GM10248 (cell line): ENCODE measurements at regions not wholly inside any gene's neighbourhood (a gene's known extent, or its start where the extent isn't known, plus 50 kb on each side); places are given as distances from the start of the nearest gene placed in this dataset.

Source experiments
- CTCF ChIA-PET: fragments of 300-600 bp; sonication (Branson Sonifier 250); formaldehyde crosslinking; extraction: SDS; loops from one replicate; lab custom pipeline; 2021; ENCODE audit warnings: antibody characterized with exemption; lab: Yijun Ruan, JAX
- POLR2A ChIA-PET: fragments of 350-650 bp; sonication (Branson Sonifier 250); formaldehyde crosslinking; extraction: SDS; loops from one replicate; lab custom pipeline; 2020; ENCODE audit warnings: antibody characterized with exemption; lab: Yijun Ruan, JAX
- DNase-seq: peaks from one replicate; pipeline ENCODE4 v3.0.0; 2012; ENCODE audit errors: extremely low spot score
- CTCF ChIP-seq: IDR thresholded peaks from 2 replicates; pipeline ENCODE4 v1.5.1; 2012; ENCODE audit warnings: mild to moderate bottlenecking, low read depth; ENCODE audit errors: extremely low read depth, missing control alignments, control extremely low read depth

- ChIA-PET CTCF (no interaction called here), POLR2A (no interaction called here)
- no peak for DNase-seq
- TF ChIP-seq CTCF, result no peak
These were observed 57.9 kb downstream of the DNAJB9 start for GRCh38 chr7:108627476-108628051.

GRCh38 chr7:108628678-108629077, 59.0 kb downstream of the DNAJB9 start:
- no peak for TF ChIP-seq CTCF
- ChIA-PET CTCF (no interaction called here), POLR2A (no interaction called here)
- no peak for DNase-seq

GRCh38 chr7:108629651-108630400, 60.2 kb downstream of the DNAJB9 start:
- ChIA-PET POLR2A (no interaction called here), CTCF (interaction anchor here (0.7 kb wide), 1 partner anchor 11 kb away, joined by 3 read pairs; no protein-coding TSS in a partner anchor)
- TF ChIP-seq CTCF, result no peak
- no peak for DNase-seq

GRCh38 chr7:108634036-108634435, 64.4 kb downstream of the DNAJB9 start:
- TF ChIP-seq CTCF, result no peak
- ChIA-PET POLR2A (no interaction called here), CTCF (no interaction called here)
- no peak for DNase-seq

GRCh38 chr7:108634535-108634934, 64.9 kb downstream of the DNAJB9 start:
- ChIA-PET CTCF (no interaction called here), POLR2A (no interaction called here)
- no peak for DNase-seq
- TF ChIP-seq CTCF, result no peak

GRCh38 chr7:108637049-108637621, 67.5 kb downstream of the DNAJB9 start:
- ChIA-PET CTCF (interaction anchor here (1.0 to 2.4 kb wide), 2 partner anchors 11 to 15 kb away, joined by 3 to 8 read pairs; no protein-coding TSS in a partner anchor), POLR2A (no interaction called here)
- DNase-seq, result no peak
- TF ChIP-seq CTCF, result no peak
